Urothelium cell line (cell line): ENCODE measurements at regions not wholly inside any gene's neighbourhood (a gene's known extent, or its start where the extent isn't known, plus 50 kb on each side); places are given as distances from the start of the nearest gene placed in this dataset.

Experiments used
- DNase-seq: peaks from one replicate; pipeline ENCODE4 v3.0.0; 2011; ENCODE audit warnings: low spot score, mixed read lengths
- FAIRE-seq: peaks from 2 replicates; lab custom pipeline; 2011; peaks lifted over from hg19 to GRCh38; lab: Jason Lieb, UNC

- no peak for FAIRE-seq
- DNase-seq = no peak
Observed at GRCh38 chr4:54542119-54542438, 115.7 kb upstream of the KIT start.

GRCh38 chr4:54542540-54543041 is 115.2 kb upstream of the KIT start:
- DNase-seq (no peak), FAIRE-seq (no peak)

- DNase-seq (peak; percentile 52), FAIRE-seq (no peak)
Observed at GRCh38 chr4:54543088-54543795, 114.5 kb upstream of the KIT start.

DNA sequence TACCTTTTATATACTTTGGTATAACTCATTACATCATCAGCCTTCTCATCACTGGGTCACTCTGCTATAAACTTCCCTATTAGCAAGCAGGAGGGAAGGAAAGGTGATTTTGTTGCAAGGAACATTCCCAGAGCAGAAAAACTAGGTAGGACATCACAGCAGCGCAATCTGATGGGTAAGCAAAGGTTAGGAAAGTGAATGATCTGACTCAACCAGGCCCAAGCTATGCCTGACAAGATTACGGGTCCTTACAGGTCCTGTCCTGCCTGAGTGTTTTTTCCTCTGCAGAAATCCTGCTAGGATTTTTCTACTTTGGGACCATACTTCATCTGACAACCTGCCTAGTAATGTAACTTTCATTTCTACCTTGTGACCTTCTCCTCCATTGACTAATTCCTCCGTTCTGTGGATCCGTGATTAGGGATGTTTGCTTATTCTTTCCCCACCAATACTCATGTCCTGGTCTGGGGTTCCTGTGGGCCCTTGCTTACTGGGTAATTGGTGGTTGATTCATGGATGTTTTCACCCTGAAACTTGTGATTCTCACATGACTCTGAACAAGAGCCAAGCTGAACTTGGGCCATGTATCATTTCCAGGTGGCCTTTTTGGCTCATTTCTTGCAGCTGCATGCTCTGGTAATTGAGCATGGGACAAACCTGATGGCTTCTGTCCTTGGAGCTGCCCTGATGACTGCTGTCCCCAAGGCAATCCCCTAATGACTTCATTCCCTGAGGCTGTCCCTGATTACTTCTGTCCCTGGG is 111.9 kb upstream of the KIT start:
- DNase-seq (no peak), FAIRE-seq (no peak)

DNA sequence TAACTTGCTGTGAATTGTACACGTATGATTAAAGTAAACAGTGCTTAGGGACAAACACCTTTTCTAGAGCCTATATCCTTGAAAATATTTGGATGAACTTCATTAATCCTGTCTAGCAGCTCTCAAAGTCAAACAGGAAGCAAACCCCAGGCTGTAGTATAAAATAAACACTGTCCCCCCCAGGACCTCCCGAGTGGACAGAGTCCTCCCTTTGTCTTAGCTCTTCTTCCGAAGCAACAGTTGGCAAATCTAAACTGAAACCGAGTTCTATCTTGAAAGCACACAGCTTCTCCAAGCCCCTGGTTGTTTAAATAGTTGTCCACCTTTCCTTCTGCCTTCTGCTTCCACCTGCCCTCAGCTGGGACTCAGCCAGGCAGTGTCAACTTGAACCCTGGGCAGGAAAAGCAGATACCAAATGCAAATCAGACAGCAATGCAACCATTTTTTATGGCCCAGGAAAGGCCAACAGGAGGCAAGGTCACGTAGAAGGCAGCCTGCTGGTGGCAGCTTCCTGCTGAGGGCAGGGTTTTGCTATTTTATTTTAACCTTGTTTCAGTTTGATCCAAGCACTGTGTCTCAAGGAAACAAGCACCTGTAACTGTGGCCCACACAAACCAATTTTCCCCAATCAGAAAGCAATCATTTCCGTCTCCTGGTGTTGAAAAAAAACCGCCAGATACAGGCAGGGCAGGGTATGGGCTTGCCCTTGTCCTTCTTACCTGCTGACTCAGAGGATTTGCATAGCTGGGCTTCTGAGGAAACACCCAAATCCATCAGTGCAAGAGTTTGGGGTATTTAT is 110.3 kb upstream of the KIT start:
- FAIRE-seq = peak; percentile 23
- DNase-seq = no peak

DNA sequence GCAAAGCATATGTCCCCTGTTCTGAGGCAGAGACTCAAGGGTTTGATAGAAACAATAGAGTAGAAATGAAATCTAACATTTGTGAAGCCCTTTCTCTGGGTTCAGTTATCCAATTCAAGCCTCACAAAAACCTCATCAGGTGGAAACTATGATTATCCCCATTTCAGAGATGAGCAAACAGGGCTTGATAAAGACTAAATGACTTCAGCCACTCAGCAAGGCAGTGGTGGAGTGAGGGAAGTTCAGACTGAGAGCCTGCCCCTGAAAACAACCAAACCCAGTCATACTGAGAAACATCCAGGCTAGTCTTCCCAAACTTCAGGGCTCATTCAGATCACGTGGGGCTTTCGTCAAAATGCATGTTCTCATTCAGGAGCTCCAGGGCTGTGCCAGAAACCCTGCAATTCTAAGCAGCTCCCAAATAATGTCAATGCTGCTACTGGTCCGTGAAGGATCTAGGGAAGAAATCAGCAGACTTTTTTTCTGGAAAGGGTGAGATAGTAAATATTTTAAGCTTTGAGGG is 109.6 kb upstream of the KIT start:
- FAIRE-seq (no peak), DNase-seq (no peak)

GRCh38 chr4:54548831-54549460 is 108.8 kb upstream of the KIT start:
- no peak for FAIRE-seq
- no peak for DNase-seq

GRCh38 chr4:54550395-54551171 is 107.2 kb upstream of the KIT start:
- FAIRE-seq (no peak), DNase-seq (no peak)

DNA sequence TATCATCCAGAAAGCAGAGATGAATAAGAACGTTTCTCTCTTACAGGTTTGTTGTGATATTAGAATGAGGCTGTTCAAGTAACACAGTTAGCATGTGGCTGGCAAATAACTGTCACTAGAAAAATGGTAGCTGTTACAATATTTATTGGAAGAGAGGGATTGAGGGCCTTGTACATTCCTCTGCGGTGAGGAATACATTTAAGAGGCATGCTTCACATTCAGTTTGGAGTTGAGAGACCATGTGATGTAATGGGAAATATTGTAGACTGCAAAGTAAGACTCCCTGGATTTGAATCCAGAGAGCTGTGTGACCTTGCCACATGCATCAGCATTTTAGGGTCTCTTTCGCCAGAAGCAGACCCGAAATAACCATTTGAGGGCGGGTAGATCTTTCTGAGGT is 104.8 kb upstream of the KIT start:
- FAIRE-seq (no peak), DNase-seq (peak; percentile 69)

GRCh38 chr4:54554339-54554990 is 103.3 kb upstream of the KIT start:
- no peak for DNase-seq
- no peak for FAIRE-seq

DNA sequence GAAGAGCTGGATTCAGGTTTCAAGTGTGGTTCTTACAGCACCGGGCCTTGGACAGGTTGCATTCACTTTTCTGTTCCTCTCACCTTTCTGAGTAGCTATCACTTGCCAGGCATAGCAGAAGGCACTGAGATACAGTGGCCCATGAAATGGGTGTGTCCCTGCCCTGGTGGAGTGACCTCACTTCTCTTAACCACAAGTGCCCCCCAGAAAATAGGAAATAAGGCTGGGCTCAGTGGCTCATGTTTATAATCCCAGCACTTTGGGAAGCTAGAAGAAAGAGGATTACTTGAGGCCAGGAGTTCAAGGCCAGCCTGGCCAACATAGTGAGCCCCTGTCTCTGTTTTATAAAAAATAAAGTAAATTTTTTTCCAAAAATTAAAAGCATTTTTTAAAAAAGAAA is 101.7 kb upstream of the KIT start:
- DNase-seq (no peak), FAIRE-seq (no peak)

- FAIRE-seq = no peak
- no peak for DNase-seq
Observed at GRCh38 chr4:54556587-54556986, 101.2 kb upstream of the KIT start.

GRCh38 chr4:54558889-54559677 is 98.7 kb upstream of the KIT start:
- DNase-seq = no peak
- FAIRE-seq = peak; percentile 79

DNA sequence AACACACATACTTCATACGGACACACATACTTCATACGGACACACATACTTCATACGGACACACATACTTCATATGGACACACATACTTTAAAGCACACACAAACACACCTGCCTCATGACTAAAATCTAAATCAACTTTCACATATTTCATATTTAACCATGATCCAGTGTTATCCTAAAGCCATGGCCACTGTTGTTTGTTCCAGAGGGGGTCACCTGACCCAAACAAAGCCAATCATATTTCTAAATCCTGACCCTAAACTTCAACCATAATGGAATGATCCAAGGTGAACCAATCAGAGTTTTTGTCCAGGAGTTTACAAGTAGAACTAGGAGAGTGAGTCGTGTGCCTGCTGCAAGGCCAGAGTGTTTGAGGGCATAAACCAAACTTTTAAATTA is 97.2 kb upstream of the KIT start:
- FAIRE-seq (no peak), DNase-seq (no peak)

DNA sequence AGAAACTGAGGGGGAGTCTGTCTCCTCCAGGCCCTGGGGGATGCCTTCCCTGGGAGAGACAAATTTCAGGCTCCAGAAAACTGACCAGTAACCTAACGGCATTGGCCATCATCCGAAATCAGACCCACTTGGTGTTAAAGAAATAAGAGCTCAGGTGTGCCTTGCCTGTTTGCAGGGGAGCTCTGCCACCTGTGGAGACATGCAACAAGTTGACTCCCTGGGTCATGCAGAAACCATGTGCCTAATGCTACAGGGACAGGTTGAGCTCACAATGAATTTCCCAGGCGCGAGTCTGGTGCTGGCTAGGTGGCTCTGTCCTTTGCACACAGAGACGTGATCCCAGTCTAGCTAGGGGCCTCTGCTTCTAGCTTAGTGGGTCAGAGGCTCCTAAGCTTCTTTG is 95.8 kb upstream of the KIT start:
- DNase-seq (no peak), FAIRE-seq (no peak)

- FAIRE-seq (no peak), DNase-seq (no peak)
Observed at GRCh38 chr4:54566608-54567007, 91.1 kb upstream of the KIT start.

DNA sequence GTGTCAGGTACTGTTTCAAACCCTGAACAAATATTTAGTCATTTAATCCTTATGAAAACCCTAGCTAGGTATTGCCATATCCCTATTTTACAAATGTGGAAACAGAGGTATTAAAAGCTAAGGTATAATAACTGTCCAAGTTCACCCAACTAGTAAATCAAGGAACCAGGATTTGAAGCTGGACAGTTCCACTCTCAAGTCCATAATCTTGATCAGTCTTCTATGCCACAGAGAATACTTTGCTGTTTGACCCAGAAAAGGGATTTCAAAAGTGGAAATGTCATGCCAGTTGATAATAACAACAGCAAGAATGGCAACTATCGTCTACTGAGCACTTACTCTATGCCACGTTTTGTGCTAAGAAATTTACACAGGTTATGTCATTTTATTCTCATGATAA is 90.4 kb upstream of the KIT start:
- FAIRE-seq (no peak), DNase-seq (no peak)

- FAIRE-seq (peak; percentile 93), DNase-seq (peak; percentile 83)
Observed at GRCh38 chr4:54568184-54568583, 89.6 kb upstream of the KIT start.

DNA sequence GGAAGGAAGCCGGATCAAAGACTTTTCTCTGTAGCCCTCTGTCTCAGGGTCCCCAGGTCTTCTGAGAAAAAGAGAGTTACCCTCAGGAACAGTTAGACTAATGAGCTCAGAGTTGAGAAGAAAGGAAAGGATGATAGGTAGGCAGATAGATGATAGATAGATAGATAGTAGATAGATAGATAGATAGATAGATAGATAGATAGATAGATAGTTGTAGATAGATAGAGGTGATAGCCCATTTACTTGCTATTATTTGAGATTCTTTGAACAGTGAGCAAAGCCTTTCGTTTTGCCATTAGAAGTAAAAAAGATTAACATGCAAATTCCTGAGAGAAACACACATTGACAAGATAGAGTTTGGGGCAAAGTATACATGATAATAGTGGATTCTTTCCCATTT is 86.9 kb upstream of the KIT start:
- no peak for FAIRE-seq

More for the DNA sequence above, 86.9 kb upstream of the KIT start:
- no peak for DNase-seq
